Right atrium auricular region (tissue), 2 donors: ENCODE measurements at regions not wholly inside any gene's neighbourhood (a gene's known extent, or its start where the extent isn't known, plus 50 kb on each side); places are given as distances from the start of the nearest gene placed in this dataset.

ENCODE experiments used
- DNase-seq: peaks from one replicate; pipeline ENCODE4 v3.0.0-alpha.2; 2019; ENCODE audit warnings: low spot score
- H3K27ac ChIP-seq, 2 donors: fragments of 200-600 bp; sonication (generic); 1 replicate in 1 of 2; 2 replicates in 1 of 2; pipeline ENCODE4 v1.5.1; 2016 to 2019
- H3K27me3 ChIP-seq, 2 donors: fragments of 200-600 bp; sonication (generic); one replicate each; pipeline versions ENCODE4 v1.5.1 to v1.6.0; 2017 to 2019
- H3K36me3 ChIP-seq: fragments of 200-600 bp; sonication (generic); one replicate; pipeline ENCODE4 v1.5.1; 2016
- H3K4me1 ChIP-seq, 2 donors: fragments of 200-600 bp; sonication (generic); one replicate each; pipeline versions ENCODE4 v1.5.1 to v1.6.0; 2017 to 2019
- H3K4me3 ChIP-seq, 2 donors: fragments of 200-600 bp; sonication (generic); 1 replicate in 1 of 2; 2 replicates in 1 of 2; pipeline ENCODE4 v1.5.1; 2017 to 2019; ENCODE audit warnings: mild to moderate bottlenecking in 1 of 2, moderate library complexity in 1 of 2
- H3K9me3 ChIP-seq, 2 donors: fragments of 200-600 bp; sonication (generic); one replicate each; pipeline ENCODE4 v1.5.1; 2019
- CTCF ChIP-seq, 2 donors: fragments of 200-600 bp; sonication (generic); IDR thresholded peaks; one replicate each; pipeline ENCODE4 v1.5.1; 2019; ENCODE audit warnings: antibody characterized with exemption in 2 of 2

GRCh38 chr14:97264516-97265230 is 467.5 kb downstream of the VRK1 start:
- Histone ChIP-seq H3K4me3 (no peak overlapping the region), H3K9me3 (peaks cover 0 to 10% of the 10 kb centered on the region in 2 donors), H3K27me3 (no peaks in the 10 kb centered on the region), H3K27ac (no peak overlapping the region), H3K4me1 (no peaks in the 10 kb centered on the region), H3K36me3 (no peaks in the 10 kb centered on the region)
- no peak for TF ChIP-seq CTCF (IDR thresholded peaks at IDR 0.05)
- DNase-seq, result no peak

GRCh38 chr14:97266653-97267052 is 469.5 kb downstream of the VRK1 start:
- Histone ChIP-seq H3K36me3 (no peaks in the 10 kb centered on the region), H3K9me3 (peaks cover 0 to 10% of the 10 kb centered on the region in 2 donors), H3K27me3 (no peaks in the 10 kb centered on the region), H3K27ac (no peak overlapping the region), H3K4me1 (no peaks in the 10 kb centered on the region), H3K4me3 (no peak overlapping the region)
- no peak for DNase-seq
- TF ChIP-seq CTCF (IDR thresholded peaks at IDR 0.05), result no peak

GRCh38 chr14:97267509-97267908 is 470.3 kb downstream of the VRK1 start:
- Histone ChIP-seq H3K36me3 (no peaks in the 10 kb centered on the region), H3K4me1 (no peaks in the 10 kb centered on the region), H3K27me3 (no peaks in the 10 kb centered on the region), H3K27ac (no peak overlapping the region), H3K9me3 (peaks cover 0 to 4% of the 10 kb centered on the region in 2 donors), H3K4me3 (no peak overlapping the region)
- no peak for DNase-seq
- TF ChIP-seq CTCF (IDR thresholded peaks at IDR 0.05), result no peak

- no peaks in the 10 kb centered on the region for H3K27me3 ChIP-seq
- no peak for TF ChIP-seq CTCF (IDR thresholded peaks at IDR 0.05)
- H3K36me3 ChIP-seq, result no peaks in the 10 kb centered on the region
- no peaks in the 10 kb centered on the region for H3K4me1 ChIP-seq
- no peak overlapping the region for H3K4me3 ChIP-seq
- H3K27ac ChIP-seq, result no peak overlapping the region
- no peak for DNase-seq
- H3K9me3 ChIP-seq, result no peaks in the 10 kb centered on the region
Measured at GRCh38 chr14:97268097-97268496, 470.9 kb downstream of the VRK1 start.

- H3K27me3 ChIP-seq, result no peaks in the 10 kb centered on the region
- no peak overlapping the region for H3K4me3 ChIP-seq
- no peak overlapping the region for H3K27ac ChIP-seq
- no peak for DNase-seq
- no peaks in the 10 kb centered on the region for H3K4me1 ChIP-seq
- H3K36me3 ChIP-seq, result no peaks in the 10 kb centered on the region
- no peaks in the 10 kb centered on the region for H3K9me3 ChIP-seq
- TF ChIP-seq CTCF (IDR thresholded peaks at IDR 0.05), result no peak
Measured at GRCh38 chr14:97270308-97270707, 473.1 kb downstream of the VRK1 start.

- Histone ChIP-seq H3K9me3 (no peaks in the 10 kb centered on the region), H3K27me3 (no peaks in the 10 kb centered on the region), H3K4me3 (no peak overlapping the region), H3K36me3 (no peaks in the 10 kb centered on the region), H3K27ac (no peak overlapping the region), H3K4me1 (no peaks in the 10 kb centered on the region)
- TF ChIP-seq CTCF (IDR thresholded peaks at IDR 0.05), result no peak
- DNase-seq, result no peak
Measured at GRCh38 chr14:97271451-97271960, 474.3 kb downstream of the VRK1 start.
